DND-41 (cell line): ENCODE measurements at regions not wholly inside any gene's neighbourhood (a gene's known extent, or its start where the extent isn't known, plus 50 kb on each side); places are given as distances from the start of the nearest gene placed in this dataset.

Source experiments
- EZH2 ChIP-seq: IDR thresholded peaks from 3 replicates; pipeline ENCODE4 v1.6.1; 2012; ENCODE audit warnings: borderline replicate concordance, low read depth, mild to moderate bottlenecking, moderate library complexity, low read length, inconsistent platforms; ENCODE audit not compliant: severe bottlenecking
- TF ChIP-seq, protein P1 (sequence below): IDR thresholded peaks from 2 replicates; pipeline ENCODE4 v1.5.1; 2012; ENCODE audit warnings: borderline replicate concordance, low read length, moderate library complexity, mild to moderate bottlenecking; ENCODE audit not compliant: poor library complexity, severe bottlenecking; ENCODE audit errors: extremely low read depth

- TF ChIP-seq, protein P1, sequence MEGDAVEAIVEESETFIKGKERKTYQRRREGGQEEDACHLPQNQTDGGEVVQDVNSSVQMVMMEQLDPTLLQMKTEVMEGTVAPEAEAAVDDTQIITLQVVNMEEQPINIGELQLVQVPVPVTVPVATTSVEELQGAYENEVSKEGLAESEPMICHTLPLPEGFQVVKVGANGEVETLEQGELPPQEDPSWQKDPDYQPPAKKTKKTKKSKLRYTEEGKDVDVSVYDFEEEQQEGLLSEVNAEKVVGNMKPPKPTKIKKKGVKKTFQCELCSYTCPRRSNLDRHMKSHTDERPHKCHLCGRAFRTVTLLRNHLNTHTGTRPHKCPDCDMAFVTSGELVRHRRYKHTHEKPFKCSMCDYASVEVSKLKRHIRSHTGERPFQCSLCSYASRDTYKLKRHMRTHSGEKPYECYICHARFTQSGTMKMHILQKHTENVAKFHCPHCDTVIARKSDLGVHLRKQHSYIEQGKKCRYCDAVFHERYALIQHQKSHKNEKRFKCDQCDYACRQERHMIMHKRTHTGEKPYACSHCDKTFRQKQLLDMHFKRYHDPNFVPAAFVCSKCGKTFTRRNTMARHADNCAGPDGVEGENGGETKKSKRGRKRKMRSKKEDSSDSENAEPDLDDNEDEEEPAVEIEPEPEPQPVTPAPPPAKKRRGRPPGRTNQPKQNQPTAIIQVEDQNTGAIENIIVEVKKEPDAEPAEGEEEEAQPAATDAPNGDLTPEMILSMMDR: no peak
- TF ChIP-seq EZH2: no peak
Observed at GRCh38 chr15:77724715-77725114, 92.0 kb upstream of the LINGO1 start.
